Amygdala (tissue), 56 donors: ENCODE measurements at regions not wholly inside any gene's neighbourhood (a gene's known extent, or its start where the extent isn't known, plus 50 kb on each side); places are given as distances from the start of the nearest gene placed in this dataset.

ENCODE experiments used
- DNase-seq, 56 donors: peaks; one replicate each; lab custom pipeline; 2025; lab: John Stamatoyannopoulos, UW

DNA sequence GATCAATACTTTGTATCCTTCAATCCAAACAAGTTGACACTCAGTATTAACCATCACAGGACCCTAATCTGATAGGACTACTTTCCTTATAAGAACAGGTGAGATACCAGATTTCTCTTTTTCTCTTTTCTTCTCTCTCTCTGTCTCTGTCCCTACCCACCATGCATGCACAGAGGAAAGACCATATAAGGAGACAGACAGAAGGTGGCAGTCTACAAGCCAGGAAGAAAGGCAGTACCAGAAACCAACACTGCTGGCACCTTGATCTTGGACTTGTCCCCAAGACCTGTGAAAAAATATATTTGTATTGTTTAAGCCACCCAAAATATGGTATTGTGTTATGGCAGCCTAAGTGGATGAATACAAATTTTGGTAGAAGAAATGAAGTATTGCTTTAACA, 156.2 kb upstream of the KCNH7 start:
- DNase-seq, result no peak

DNA sequence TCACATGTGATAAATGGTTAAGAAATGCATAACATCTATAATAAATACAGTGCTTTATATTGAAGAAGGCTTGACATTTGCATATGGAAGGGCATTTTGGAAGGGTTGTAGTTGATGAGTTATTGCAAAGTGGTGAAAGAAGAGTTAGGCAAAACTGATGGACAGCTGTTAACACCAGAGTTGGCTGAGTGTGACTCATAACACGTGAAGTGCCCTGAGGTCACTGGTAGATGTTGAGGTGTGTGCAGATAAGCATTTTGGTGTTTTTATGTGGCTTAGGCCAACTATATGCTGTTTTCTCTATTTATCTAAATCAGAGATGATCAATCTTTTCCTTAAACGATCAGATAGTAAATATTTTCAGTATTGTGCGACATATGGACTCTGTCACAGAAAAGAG, 154.3 kb upstream of the KCNH7 start:
- no peak for DNase-seq

DNA sequence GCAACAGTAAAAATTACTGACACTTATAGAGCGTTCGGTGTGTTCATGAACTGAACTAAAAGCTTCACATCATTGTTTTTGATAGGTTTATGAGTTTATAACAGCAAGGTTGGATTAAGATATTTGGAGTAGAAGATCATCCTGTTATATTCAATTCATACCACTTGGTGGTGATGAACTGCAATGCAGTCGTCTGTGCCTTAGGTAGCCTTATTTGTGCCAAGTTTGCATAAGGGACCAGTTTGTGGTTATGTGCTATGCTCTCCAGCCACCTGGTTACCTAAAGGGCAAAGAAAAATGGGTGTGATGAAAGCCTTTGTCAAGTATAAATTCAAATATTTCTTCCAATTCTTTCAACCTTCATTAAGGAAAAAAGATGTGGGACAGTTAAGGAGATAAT, 150.9 kb upstream of the KCNH7 start:
- DNase-seq, result no peak

DNA sequence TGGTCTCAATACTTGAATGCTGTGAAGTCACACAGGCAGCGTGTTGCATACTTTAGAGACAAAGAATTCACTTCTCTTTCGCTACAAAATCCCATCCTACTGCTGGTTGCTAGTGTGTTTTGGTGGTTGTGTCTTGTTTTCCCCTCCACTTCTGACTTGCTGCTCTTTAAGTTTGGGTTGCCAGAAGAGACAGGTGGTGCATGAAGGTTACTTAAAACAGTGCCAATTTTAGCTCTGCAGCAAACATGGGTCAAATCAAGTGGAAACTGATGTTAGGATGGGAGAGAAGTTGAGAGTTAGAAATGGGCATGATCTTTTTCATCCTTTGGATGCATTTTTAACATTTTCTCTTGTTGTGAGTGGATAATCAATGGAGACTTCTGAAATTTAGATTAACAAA, 136.2 kb upstream of the KCNH7 start:
- no peak for DNase-seq

DNA sequence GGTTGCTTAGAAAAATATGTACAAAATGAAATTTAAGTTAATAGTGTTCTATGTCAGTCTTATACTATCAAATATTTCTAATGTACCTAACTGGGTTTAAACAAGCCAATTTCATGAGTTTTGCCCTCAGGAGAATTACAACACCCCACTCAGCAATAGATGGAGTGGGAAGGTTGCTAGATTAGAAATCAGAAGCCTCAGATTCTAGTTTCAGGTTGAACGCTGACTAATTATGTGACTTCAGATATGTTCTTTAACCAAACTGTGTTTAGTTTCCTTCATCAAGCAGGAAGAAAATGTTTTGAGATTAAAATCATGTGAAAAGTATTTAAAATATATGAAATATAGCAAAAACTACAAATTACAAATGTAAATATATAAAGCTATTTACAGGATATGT, 133.8 kb upstream of the KCNH7 start:
- DNase-seq, result no peak

DNA sequence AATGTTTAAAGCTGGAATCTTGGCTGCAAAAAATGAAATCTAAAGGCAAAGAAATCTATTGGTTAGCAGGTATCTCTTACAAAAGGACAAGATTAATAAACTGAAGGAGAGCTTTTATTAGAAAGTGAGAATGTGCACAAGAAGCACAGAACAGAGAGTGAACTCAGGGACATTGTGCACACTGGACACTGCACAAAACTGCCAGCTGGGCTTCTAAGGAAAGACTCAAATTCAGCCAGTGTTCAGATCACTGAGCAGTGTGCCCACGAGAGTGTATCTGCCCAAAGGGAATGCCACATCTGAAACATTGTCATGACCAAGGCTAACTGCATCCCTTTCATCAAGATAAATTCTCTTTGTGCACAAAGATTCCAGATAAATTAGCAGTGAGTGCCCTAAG, 129.7 kb upstream of the KCNH7 start:
- no peak for DNase-seq

DNA sequence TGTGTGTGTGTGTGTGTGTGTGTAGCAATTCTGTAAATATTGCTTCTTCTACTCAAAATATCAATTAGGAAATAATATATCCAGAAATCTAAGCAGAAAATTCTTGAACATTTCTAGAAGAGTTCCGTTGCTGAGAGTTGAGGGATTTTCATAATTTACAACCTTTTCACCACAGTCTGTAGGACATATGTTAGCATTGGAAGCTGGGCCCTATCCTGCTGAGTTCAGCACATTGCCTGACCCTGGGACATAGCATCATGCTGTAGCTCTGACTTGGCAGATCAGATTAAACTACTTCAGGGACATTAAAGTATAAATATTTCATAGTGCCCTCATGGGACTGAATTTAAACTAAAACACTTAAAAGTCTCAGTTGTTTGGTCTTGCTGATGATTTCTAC, 129.2 kb upstream of the KCNH7 start:
- DNase-seq, result no peak

DNA sequence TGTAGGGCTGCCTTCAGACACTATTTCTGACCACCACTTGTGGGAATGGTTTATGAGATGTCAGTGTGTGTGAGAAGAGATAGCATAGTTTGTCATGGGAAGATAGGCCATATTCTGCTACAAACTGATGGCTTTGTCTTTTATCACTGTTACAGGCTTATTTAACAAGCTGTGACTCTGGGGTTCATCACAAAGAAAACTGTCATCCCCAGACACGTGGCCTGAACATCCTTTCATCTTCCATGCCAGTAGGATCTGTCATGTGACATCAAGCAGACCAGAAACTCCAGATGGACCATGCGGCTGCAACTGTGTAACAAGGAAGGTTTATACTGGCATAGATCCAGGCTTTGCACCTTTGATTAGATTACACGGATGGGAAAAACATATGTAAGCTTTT, 128.6 kb upstream of the KCNH7 start:
- DNase-seq, result no peak

DNA sequence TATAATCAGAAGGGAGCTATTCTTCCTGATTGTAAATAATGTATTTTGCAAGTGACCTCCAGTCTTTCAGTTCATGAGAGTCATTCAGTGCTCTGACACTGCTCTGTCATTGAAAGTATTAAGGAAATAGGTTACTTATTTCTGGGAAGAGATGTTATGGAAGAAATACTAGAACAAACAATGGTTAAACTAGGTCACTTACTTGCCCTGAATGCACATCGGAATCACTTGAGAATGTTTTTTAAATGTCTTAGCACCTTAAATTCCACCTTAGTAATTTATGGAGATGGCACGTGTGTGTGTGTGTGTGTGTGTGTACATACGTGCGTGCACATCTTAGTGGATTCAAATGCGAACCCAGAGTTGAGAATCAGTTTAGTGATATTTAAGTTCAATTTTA, 126.6 kb upstream of the KCNH7 start:
- DNase-seq, result no peak

DNA sequence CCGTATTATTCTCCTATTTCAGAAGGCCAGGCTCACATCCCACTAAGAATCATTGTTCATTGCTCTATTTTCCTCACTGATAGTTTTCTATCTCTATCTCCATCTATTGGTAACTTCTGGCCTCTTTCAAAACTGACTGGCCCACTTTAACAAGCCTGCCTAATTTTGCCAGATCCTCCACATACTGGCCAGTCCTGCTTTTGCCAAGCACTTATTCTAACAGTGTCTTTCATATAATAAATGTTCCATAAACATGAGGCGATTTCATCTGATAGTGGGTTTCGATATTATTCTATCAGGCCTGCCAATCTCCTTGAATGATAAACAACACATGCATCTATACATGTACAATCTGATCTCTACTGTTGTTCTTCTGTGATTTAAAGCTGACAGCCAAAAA, 125.9 kb upstream of the KCNH7 start:
- DNase-seq, result no peak

DNA sequence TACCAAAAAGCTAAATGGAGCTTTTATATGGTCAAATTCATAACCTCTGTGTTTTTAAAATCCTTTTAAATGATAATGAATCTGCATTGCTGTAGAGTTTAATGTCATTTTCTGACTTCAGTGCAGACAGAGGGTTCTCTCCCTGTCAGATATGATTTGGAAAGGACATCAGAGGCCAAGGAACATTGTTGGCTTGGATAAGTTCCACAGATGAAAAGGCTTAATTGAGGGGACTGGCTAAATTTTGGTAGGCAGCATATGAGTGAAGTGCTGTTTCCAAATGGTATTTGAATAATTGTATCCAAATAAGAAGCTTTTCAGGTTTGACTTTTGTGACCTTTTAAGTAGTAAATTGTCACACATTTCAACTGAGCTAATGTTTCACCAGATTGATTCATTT, 124.6 kb upstream of the KCNH7 start:
- no peak for DNase-seq

DNA sequence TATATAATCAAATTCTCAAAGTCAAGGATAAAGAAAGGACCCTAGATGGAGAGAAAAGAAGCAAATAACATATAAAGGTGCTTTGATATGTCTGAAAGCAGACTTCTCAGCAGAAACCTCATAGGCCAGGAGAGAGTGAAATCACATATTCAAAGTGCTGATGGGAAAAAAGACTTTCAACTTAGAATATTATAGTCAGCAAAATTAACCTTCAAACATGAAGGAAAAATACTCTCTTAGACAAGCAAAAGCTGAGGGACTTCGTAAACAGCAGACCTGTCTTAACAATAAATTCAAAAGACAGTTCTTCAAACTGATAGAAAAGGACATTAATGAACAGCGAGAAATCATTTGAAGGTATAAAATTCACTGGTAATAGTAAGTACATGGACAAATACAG, 107.2 kb upstream of the KCNH7 start:
- no peak for DNase-seq

DNA sequence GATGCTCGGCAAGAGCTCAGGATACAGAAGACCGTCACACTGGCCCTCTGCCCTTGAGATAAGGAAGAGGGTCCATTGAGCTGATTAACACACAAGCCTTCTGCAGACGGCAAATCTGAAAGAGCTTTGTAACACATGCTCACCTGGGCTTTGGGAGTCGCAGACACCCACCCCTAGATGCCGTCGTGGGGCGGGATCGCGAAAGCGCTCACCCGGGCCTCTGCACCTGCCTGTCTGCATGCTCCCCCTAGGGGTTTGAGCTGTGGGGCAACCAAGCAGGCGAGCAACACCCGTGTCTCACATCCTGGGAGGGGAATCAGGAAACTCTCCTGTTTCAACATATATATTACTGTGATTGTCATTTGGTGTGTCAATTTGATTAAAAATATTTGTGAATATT, 99.8 kb upstream of the KCNH7 start:
- DNase-seq, result no peak

DNA sequence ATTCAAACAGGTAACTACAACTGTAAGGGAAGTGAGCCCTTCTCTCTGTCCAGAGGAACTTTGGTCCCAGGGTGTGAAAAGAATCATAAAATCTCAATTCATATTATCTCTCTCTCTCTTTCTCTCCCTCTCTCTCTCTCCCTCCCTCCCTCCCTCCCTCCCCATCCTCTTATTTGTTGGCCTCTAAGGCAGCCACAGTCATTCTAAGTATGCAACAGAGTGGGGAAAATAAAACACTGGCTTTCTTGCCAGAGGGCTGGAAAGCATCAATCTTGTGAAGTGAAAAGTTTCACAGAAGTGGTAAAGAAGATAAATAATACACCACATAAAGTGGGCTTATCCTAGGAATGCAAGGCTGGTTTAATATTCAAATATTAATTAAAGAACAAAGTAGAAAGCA, 95.6 kb upstream of the KCNH7 start:
- no peak for DNase-seq

DNA sequence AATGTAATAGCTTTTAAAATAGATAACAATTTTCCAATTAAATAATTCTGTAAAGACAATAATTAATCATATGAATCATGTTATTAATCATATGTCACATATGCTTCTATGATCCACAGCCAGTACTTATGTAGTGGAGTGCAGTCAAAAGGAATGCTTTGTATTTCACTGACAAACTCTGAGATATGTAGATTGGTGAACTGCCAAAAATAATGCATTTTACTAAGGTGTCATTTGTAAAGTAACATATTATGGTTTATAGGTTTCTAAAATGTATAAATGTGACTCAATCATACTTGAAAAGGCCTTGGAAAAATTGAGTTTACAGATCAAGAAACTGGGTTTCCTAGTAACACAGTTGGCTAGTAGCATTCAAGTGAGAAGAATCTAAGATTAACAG, 93.8 kb upstream of the KCNH7 start:
- DNase-seq, result no peak

DNA sequence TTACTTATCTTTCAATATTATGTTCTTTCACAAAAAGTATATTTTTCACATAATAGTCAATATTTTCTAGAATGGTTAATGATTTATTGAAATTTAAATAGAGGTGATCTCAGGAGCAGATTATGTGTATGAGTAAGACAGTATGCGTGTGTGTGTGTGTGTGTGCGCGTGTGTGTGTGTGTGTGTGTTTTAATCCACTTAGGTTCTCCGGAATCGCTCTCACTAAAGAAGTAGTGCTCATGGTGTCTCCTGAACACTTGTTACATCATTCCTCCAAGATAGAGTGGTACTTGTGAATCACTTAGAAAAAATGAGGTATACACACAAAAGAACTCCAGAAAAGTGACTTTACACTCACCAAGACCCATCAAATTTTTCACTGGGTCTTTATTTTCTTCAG, 91.0 kb upstream of the KCNH7 start:
- DNase-seq, result no peak

DNA sequence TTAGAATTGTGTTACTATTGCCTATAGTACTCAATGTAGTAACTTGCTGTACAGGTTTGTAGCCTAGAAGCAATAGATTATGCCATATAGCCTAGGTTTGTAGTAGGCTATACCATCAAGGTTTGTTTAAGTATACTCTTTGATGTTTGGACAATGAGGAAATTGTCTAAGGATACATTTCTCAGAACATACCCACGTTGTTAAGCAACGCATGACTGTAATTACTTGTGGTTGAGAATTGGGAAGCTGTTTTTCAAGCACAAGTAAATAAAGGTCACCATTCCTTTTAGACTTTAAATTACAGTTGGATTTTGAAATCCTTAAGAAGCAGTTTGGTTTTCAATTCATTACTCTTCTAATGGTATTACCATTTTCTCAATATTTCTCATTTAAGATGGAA, 89.8 kb upstream of the KCNH7 start:
- DNase-seq, result no peak

DNA sequence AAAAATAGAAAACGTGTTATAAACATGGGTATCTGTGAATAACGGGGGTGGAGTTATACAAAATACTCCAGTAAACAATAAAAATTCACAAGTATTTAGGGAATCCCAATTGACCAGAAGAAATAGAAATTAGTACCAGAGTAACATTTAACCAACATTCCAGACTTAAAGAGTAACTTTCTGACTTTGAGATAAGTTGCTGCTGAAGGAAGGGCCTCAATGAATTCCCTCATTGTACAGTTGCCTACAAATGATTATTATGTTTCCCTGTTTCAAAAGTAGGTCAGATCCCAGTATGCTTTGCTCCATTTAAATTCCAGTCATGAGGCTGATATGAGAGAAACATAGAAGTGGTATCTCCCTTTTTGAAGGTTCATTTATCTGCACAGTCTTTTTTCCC, 88.3 kb upstream of the KCNH7 start:
- no peak for DNase-seq

DNA sequence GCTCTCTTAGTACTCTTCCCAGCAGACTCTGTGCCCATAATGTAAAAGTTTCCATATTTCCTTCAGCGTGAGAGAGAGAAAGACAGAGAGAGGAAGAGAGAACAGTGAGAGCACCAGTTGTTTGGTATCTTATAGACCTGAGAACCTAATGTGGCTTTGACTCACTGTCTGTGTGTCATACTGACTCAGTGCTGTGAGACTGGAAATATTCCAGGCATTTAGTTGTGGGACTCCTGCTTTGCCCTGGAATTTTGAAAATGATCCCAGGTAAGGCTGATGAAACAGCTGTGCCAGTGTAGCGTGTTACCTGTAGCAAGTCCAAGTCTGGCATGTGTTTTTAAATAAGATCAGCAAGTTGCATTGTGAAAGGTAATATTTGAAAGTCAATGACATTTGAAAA, 87.9 kb upstream of the KCNH7 start:
- DNase-seq, result no peak

DNA sequence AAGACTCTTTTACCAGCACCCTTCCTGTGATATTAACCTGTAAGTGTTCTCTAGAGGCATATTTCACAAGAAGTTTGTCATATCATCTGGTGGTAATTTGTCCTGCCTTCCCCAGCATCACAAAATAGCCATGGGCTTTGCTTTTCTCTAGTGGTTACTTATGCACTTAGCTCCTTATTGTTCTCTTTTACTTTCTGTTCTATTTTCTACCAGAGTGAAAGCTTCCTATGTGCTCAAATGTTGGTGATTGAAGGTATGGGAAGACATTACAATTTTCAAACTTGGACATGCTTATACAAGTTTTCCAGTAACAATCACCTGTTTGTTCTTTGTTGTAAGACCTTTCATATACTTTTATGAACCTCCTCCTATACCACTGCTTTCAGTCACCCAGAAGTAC, 87.0 kb upstream of the KCNH7 start:
- no peak for DNase-seq

DNA sequence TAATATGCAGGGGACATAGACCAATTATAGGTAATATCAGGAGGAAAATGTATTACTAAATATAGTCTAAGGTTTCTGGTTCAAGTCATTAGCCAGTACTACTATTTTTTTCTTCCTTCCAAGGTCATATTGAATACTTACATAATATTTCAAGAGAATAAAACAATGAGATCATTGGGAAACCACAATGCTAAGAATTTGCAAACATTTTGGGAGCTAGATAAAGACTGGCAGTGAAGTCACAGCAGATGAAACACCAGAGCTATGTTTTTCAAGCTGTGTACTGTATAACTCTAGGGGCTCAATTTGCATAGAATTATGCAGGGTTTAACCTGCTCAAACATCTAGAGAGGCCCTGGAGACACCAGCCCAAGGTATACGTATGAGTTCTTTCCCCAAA, 80.5 kb upstream of the KCNH7 start:
- DNase-seq, result no peak

DNA sequence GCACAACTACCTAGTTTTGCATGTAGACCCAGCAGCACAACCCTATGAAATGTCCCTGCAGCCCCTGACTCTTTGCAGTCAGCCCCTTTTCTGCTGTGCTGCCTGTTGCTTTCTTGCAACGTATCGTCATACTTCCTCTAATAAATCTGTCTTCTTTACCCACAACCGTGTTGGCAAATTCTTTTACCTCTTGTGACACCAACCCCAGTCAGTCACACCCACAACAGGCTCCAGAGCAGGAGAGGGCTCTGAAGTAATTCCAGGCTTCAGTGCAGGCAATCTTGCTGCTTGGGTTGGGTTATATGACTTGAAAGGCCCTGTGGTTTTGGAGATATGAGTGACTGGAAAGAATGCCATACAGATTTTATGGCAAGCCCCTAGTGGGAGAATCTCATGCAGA, 79.1 kb upstream of the KCNH7 start:
- no peak for DNase-seq

DNA sequence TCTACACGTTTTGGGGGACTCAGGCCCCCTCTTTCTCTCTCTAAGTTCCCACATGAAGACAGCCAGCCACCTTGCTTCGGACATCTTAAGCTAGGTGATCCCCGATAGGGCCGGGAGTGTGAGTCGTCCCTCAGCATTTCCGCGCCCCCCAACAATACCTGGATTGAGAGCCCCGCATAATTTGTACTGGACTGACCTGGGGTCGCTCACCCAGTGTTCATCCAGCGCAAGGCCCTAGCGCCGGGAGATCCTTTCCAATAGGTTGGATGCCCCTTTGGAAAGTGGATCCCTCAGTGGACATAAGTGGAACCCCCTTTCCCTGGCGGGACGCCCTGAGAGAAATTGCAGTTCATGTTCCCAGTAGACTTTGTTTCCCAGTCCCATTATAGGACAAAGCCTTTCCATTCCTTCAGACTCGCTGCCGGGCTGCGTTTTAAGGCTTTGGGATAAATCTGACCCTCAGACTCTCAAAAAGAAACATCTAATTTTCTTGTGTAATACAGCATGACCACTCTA, 77.8 kb upstream of the KCNH7 start:
- DNase-seq, result no peak

DNA sequence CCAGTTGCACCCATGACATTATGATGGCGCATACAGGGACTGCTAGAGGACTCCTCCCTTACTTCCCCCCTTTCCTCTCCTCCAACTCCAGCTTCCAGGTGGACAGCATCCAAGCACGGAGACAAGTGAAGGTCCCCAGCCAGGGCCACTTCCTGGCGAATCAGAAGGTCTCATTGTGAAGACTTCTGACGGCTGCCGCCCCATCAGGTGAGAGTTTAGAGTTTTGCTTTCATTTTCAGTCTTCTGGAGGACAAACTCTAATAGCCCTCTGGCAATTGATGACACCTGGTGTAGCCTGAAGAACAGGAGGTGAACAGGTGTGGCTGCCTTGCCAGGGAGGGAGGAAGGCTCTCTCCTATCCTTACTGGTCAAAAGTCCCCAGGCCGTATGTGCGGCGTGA, 77.3 kb upstream of the KCNH7 start:
- no peak for DNase-seq
